ENCODE measurements at regions not wholly inside any gene's neighbourhood (a gene's known extent, or its start where the extent isn't known, plus 50 kb on each side); places are given as distances from the start of the nearest gene placed in this dataset.

DNA sequence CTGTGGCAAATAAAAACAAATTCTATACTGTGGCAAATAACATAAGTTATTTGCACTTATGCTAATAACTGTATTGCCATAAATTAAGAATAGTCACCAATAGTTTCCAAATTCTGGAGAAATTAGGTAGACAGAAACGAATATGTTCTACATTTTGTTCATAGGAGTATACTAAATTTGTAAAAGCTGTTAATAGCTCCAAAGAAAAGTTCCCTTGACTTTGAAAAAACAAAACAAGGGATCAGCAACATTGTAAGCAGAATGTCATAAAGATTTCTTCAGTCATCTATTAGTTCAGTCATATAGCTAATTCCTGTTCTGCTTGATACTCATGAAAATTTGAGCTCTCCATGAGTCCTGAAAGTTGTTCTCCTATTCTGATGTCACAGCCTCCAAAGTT, 1472.8 kb downstream of the C4orf33 start:
- Histone ChIP-seq H3K9me3 (ENCODE audit: control insufficient read depth, insufficient read depth, low read length) (peaks cover 37% of the 10 kb centered on the region), H3K36me3 (ENCODE audit: control insufficient read depth, insufficient read depth, low read length) (peaks cover 2% of the 10 kb centered on the region; the same call in 1 of the 2 replicates)

GRCh38 chr4:130573742-130574141, 1477.8 kb downstream of the C4orf33 start:
- Histone ChIP-seq H3K4me3 (ENCODE audit: low read depth, low read length) (peak overlapping the region; percentile 43; the same call in 1 of the 2 replicates), H3K27me3 (ENCODE audit: control insufficient read depth, insufficient read depth, low read length) (no peaks in the 10 kb centered on the region), H3K4me1 (ENCODE audit: control insufficient read depth, insufficient read depth, low read length) (peaks cover 31% of the 10 kb centered on the region), H3K9me3 (ENCODE audit: control insufficient read depth, insufficient read depth, low read length) (peaks cover 31% of the 10 kb centered on the region), H3K36me3 (ENCODE audit: control insufficient read depth, insufficient read depth, low read length) (peaks cover 2% of the 10 kb centered on the region; the same call in 1 of the 2 replicates), H3K9ac (ENCODE audit: low read depth, low read length) (peak overlapping the region; percentile 21; the same call in 1 of the 2 replicates), H3K27ac (ENCODE audit: low read depth, low read length) (peak overlapping the region; percentile 61)

More for the DNA sequence above, 1472.8 kb downstream of the C4orf33 start:
- Histone ChIP-seq H3K4me3 (ENCODE audit: low read depth, low read length) (no peak overlapping the region), H3K4me1 (ENCODE audit: control insufficient read depth, insufficient read depth, low read length) (peaks cover 5% of the 10 kb centered on the region), H3K27me3 (ENCODE audit: control insufficient read depth, insufficient read depth, low read length) (no peaks in the 10 kb centered on the region), H3K27ac (ENCODE audit: low read depth, low read length) (no peak overlapping the region), H3K9ac (ENCODE audit: low read depth, low read length) (no peak overlapping the region)

DNA sequence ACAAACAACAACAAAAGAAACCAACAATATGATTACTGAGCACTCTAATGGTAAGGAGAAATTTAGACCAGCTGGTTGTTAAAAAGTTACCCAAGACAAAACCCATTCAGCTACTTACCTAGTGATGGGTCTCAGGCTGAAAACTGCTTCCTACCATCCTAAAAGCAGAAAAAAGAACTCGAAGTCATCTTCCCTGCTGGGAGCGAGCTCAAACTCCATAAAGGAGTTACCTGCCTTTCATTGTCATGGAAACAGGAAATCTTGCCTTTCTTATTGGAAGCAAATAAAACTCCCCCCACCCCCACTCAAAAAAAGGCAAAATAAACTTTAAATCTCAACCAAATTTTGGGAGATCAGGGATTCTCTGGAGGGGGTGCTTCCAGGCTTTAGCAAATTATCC, 1478.3 kb downstream of the C4orf33 start:
- Histone ChIP-seq H3K27me3 (ENCODE audit: control insufficient read depth, insufficient read depth, low read length) (no peaks in the 10 kb centered on the region), H3K36me3 (ENCODE audit: control insufficient read depth, insufficient read depth, low read length) (peaks cover 2% of the 10 kb centered on the region; the same call in 1 of the 2 replicates), H3K27ac (ENCODE audit: low read depth, low read length) (peak overlapping the region; percentile 61), H3K9ac (ENCODE audit: low read depth, low read length) (no peak overlapping the region), H3K4me3 (ENCODE audit: low read depth, low read length) (peak overlapping the region; percentile 43; the same call in 1 of the 2 replicates), H3K9me3 (ENCODE audit: control insufficient read depth, insufficient read depth, low read length) (peaks cover 26% of the 10 kb centered on the region), H3K4me1 (ENCODE audit: control insufficient read depth, insufficient read depth, low read length) (peaks cover 31% of the 10 kb centered on the region)

DNA sequence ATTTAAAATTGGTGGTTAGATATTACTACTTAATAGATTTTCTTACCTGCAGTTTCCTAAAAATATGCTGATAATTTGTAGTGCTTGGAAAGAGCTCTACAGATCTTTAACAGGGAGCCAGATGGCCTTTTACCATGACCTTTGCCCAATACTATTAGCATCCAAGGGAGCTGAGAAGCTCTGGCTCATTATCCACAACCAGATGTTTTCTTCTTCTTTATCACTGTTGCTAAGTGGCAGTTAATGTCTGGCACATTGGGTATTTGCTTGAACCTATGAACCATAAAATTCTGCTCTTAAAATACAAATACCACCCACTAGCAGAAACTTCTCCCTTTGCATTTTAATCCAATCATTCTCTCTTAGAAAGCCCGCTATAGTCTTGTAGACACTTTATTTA, 1480.3 kb downstream of the C4orf33 start:
- peaks cover 13% of the 10 kb centered on the region for H3K9me3 ChIP-seq (ENCODE audit: control insufficient read depth, insufficient read depth, low read length)
- H3K4me1 ChIP-seq (ENCODE audit: control insufficient read depth, insufficient read depth, low read length): peaks cover 31% of the 10 kb centered on the region
- H3K9ac ChIP-seq (ENCODE audit: low read depth, low read length): no peak overlapping the region
- no peak overlapping the region for H3K27ac ChIP-seq (ENCODE audit: low read depth, low read length)
- H3K36me3 ChIP-seq (ENCODE audit: control insufficient read depth, insufficient read depth, low read length): peaks cover 2% of the 10 kb centered on the region; the same call in 1 of the 2 replicates
- no peaks in the 10 kb centered on the region for H3K27me3 ChIP-seq (ENCODE audit: control insufficient read depth, insufficient read depth, low read length)
- no peak overlapping the region for H3K4me3 ChIP-seq (ENCODE audit: low read depth, low read length)

DNA sequence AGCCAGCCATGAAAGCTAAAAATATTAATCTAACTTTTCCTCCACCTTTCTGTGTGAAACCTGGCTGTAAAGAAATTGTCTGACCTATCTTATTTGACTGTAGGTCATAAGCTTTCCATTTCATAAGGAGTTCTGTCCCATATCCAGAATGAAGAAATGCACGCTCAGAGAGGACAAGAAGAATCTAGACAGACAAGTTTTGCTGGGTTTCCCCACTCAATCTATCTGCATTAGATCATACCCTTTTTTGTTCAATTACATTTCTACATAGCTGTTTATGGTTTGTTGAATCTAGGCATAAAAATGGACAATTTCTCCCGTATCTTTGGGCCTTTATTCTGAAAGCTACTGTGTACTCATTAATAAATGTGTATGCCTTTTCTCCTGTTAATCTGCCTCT, 1495.1 kb downstream of the C4orf33 start:
- Histone ChIP-seq H3K9ac (ENCODE audit: low read depth, low read length) (no peak overlapping the region), H3K27ac (ENCODE audit: low read depth, low read length) (no peak overlapping the region), H3K27me3 (ENCODE audit: control insufficient read depth, insufficient read depth, low read length) (no peaks in the 10 kb centered on the region), H3K4me3 (ENCODE audit: low read depth, low read length) (no peak overlapping the region), H3K9me3 (ENCODE audit: control insufficient read depth, insufficient read depth, low read length) (no peaks in the 10 kb centered on the region), H3K4me1 (ENCODE audit: control insufficient read depth, insufficient read depth, low read length) (no peaks in the 10 kb centered on the region), H3K36me3 (ENCODE audit: control insufficient read depth, insufficient read depth, low read length) (no peaks in the 10 kb centered on the region)

- Histone ChIP-seq H3K27me3 (ENCODE audit: control insufficient read depth, insufficient read depth, low read length) (no peaks in the 10 kb centered on the region), H3K9ac (ENCODE audit: low read depth, low read length) (no peak overlapping the region), H3K4me3 (ENCODE audit: low read depth, low read length) (no peak overlapping the region), H3K27ac (ENCODE audit: low read depth, low read length) (no peak overlapping the region), H3K4me1 (ENCODE audit: control insufficient read depth, insufficient read depth, low read length) (peaks cover 3% of the 10 kb centered on the region), H3K36me3 (ENCODE audit: control insufficient read depth, insufficient read depth, low read length) (no peaks in the 10 kb centered on the region), H3K9me3 (ENCODE audit: control insufficient read depth, insufficient read depth, low read length) (no peaks in the 10 kb centered on the region)
Measured at GRCh38 chr4:130600706-130601105, 1504.8 kb downstream of the C4orf33 start.

DNA sequence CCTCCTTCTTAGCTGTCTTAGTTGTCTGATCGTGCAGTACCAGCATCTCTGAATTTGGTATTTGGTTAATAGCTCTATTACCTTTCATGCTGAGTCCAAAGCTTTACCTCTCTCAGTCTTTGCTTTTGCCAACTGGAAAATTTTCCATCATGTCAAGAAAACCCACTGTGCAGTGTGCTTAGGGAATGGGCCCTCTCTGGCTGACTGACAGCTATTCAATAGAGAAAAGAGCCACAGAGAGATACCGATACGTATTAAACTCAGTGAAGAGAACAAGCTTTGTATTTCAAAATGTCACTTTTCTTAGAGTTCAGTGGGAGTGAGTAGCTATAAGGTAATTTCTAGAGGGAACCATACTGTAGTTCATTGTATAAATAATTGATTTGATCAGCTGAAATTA, 1507.1 kb downstream of the C4orf33 start:
- Histone ChIP-seq H3K9me3 (ENCODE audit: control insufficient read depth, insufficient read depth, low read length) (no peaks in the 10 kb centered on the region), H3K36me3 (ENCODE audit: control insufficient read depth, insufficient read depth, low read length) (no peaks in the 10 kb centered on the region), H3K4me3 (ENCODE audit: low read depth, low read length) (no peak overlapping the region), H3K4me1 (ENCODE audit: control insufficient read depth, insufficient read depth, low read length) (peaks cover 3% of the 10 kb centered on the region), H3K27ac (ENCODE audit: low read depth, low read length) (no peak overlapping the region), H3K9ac (ENCODE audit: low read depth, low read length) (no peak overlapping the region), H3K27me3 (ENCODE audit: control insufficient read depth, insufficient read depth, low read length) (no peaks in the 10 kb centered on the region)

GRCh38 chr4:130608121-130608520, 1512.2 kb downstream of the C4orf33 start:
- H3K27ac ChIP-seq (ENCODE audit: low read depth, low read length): no peak overlapping the region
- H3K9me3 ChIP-seq (ENCODE audit: control insufficient read depth, insufficient read depth, low read length): no peaks in the 10 kb centered on the region
- H3K4me1 ChIP-seq (ENCODE audit: control insufficient read depth, insufficient read depth, low read length): no peaks in the 10 kb centered on the region
- H3K4me3 ChIP-seq (ENCODE audit: low read depth, low read length): no peak overlapping the region
- no peaks in the 10 kb centered on the region for H3K27me3 ChIP-seq (ENCODE audit: control insufficient read depth, insufficient read depth, low read length)
- H3K9ac ChIP-seq (ENCODE audit: low read depth, low read length): no peak overlapping the region
- H3K36me3 ChIP-seq (ENCODE audit: control insufficient read depth, insufficient read depth, low read length): no peaks in the 10 kb centered on the region

GRCh38 chr4:130628531-130628930, 1532.6 kb downstream of the C4orf33 start:
- no peak overlapping the region for H3K27ac ChIP-seq (ENCODE audit: low read depth, low read length)
- H3K27me3 ChIP-seq (ENCODE audit: control insufficient read depth, insufficient read depth, low read length): no peaks in the 10 kb centered on the region
- no peaks in the 10 kb centered on the region for H3K4me1 ChIP-seq (ENCODE audit: control insufficient read depth, insufficient read depth, low read length)
- H3K4me3 ChIP-seq (ENCODE audit: low read depth, low read length): no peak overlapping the region
- H3K9me3 ChIP-seq (ENCODE audit: control insufficient read depth, insufficient read depth, low read length): no peaks in the 10 kb centered on the region
- no peak overlapping the region for H3K9ac ChIP-seq (ENCODE audit: low read depth, low read length)
- H3K36me3 ChIP-seq (ENCODE audit: control insufficient read depth, insufficient read depth, low read length): no peaks in the 10 kb centered on the region

- Histone ChIP-seq H3K4me3 (ENCODE audit: low read depth, low read length) (no peak overlapping the region), H3K9ac (ENCODE audit: low read depth, low read length) (no peak overlapping the region), H3K4me1 (ENCODE audit: control insufficient read depth, insufficient read depth, low read length) (no peaks in the 10 kb centered on the region), H3K27ac (ENCODE audit: low read depth, low read length) (no peak overlapping the region), H3K36me3 (ENCODE audit: control insufficient read depth, insufficient read depth, low read length) (no peaks in the 10 kb centered on the region), H3K9me3 (ENCODE audit: control insufficient read depth, insufficient read depth, low read length) (no peaks in the 10 kb centered on the region), H3K27me3 (ENCODE audit: control insufficient read depth, insufficient read depth, low read length) (no peaks in the 10 kb centered on the region)
Measured at GRCh38 chr4:130632731-130633604, 1537.0 kb downstream of the C4orf33 start.

- H3K4me1 ChIP-seq (ENCODE audit: control insufficient read depth, insufficient read depth, low read length): no peaks in the 10 kb centered on the region
- no peaks in the 10 kb centered on the region for H3K27me3 ChIP-seq (ENCODE audit: control insufficient read depth, insufficient read depth, low read length)
- H3K9me3 ChIP-seq (ENCODE audit: control insufficient read depth, insufficient read depth, low read length): no peaks in the 10 kb centered on the region
- H3K27ac ChIP-seq (ENCODE audit: low read depth, low read length): no peak overlapping the region
- H3K4me3 ChIP-seq (ENCODE audit: low read depth, low read length): no peak overlapping the region
- H3K9ac ChIP-seq (ENCODE audit: low read depth, low read length): no peak overlapping the region
- no peaks in the 10 kb centered on the region for H3K36me3 ChIP-seq (ENCODE audit: control insufficient read depth, insufficient read depth, low read length)
Measured at GRCh38 chr4:130636486-130636885, 1540.5 kb downstream of the C4orf33 start.

Measured in HUES48 (cell line).